Cardiac fibroblast (primary cell): ENCODE measurements at regions not wholly inside any gene's neighbourhood (a gene's known extent, or its start where the extent isn't known, plus 50 kb on each side); places are given as distances from the start of the nearest gene placed in this dataset.
A peak's percentile ranks its signal among the peaks of the same experiment; 100 is the strongest.
"Not testable (repeated sequence)": the region's sequence is repeated elsewhere in the genome, so short reads cannot be mapped to it uniquely, and the experiment has no call there.

Source experiments
- DNase-seq, 2 donors: peaks; one replicate each; pipeline versions ENCODE4 v3.0.0 to v3.0.0-alpha.2; 2010; ENCODE audit warnings: low read depth in 2 of 2
- H3K4me3 ChIP-seq, 2 donors: replicated peaks in 1 of 2; 1 replicate in 1 of 2; 2 replicates in 1 of 2; pipeline ENCODE4 v1.5.1; 2011; ENCODE audit warnings: low read depth in 2 of 2, low read length in 2 of 2, mild to moderate bottlenecking in 2 of 2, moderate library complexity in 1 of 2
- CTCF ChIP-seq: IDR thresholded peaks from one replicate; pipeline ENCODE4 v1.5.1; 2011; ENCODE audit warnings: low read depth, mild to moderate bottlenecking, low read length, inconsistent platforms

- TF ChIP-seq CTCF, result no peak
- no peak for DNase-seq
- no peak overlapping the region for H3K4me3 ChIP-seq
Measured at GRCh38 chr1:118390955-118391354, 205.9 kb upstream of the SPAG17 start.

- no peak overlapping the region for H3K4me3 ChIP-seq
- DNase-seq, result no peak
- no peak for TF ChIP-seq CTCF
Measured at GRCh38 chr1:118388301-118388959, 203.4 kb upstream of the SPAG17 start.

GRCh38 chr1:118381197-118381869 lies 196.3 kb upstream of the SPAG17 start:
- DNase-seq, result no peak
- no peak overlapping the region for H3K4me3 ChIP-seq
- TF ChIP-seq CTCF, result no peak

- DNase-seq, H3K4me3 ChIP-seq: not testable (repeated sequence)
Measured at GRCh38 chr1:118377183-118377582, 192.2 kb upstream of the SPAG17 start.

GRCh38 chr1:118371612-118372011 lies 186.6 kb upstream of the SPAG17 start:
- no peak for DNase-seq
- TF ChIP-seq CTCF, result no peak
- no peak overlapping the region for H3K4me3 ChIP-seq

GRCh38 chr1:118370861-118371260 lies 185.8 kb upstream of the SPAG17 start:
- TF ChIP-seq CTCF, result no peak
- no peak overlapping the region for H3K4me3 ChIP-seq
- DNase-seq, result no peak

- no peak for TF ChIP-seq CTCF
- DNase-seq, result peak; percentile 3 to 47
- no peak overlapping the region for H3K4me3 ChIP-seq
Measured at GRCh38 chr1:118366286-118366685, 181.3 kb upstream of the SPAG17 start.
